ENCODE measurements at regions not wholly inside any gene's neighbourhood (a gene's known extent, or its start where the extent isn't known, plus 50 kb on each side); places are given as distances from the start of the nearest gene placed in this dataset.
A peak's percentile ranks its signal among the peaks of the same experiment; 100 is the strongest.
"Not testable (repeated sequence)": the region's sequence is repeated elsewhere in the genome, so short reads cannot be mapped to it uniquely, and the experiment has no call there.

GRCh38 chr4:112747036-112747435 is 110.1 kb downstream of the LARP7 start:
- Histone ChIP-seq H3K4me1 (ENCODE audit: control insufficient read depth, extremely low read depth, insufficient read depth, low read length) (no peaks in the 10 kb centered on the region), H2AFZ (ENCODE audit: control insufficient read depth, low read length) (no peak overlapping the region), H3K4me2 (ENCODE audit: control insufficient read depth, extremely low read depth, insufficient read depth, low read depth, low read length) (no peak overlapping the region), H3K27me3 (ENCODE audit: control insufficient read depth, extremely low read depth, insufficient read depth, low read length) (no peaks in the 10 kb centered on the region), H3K79me2 (ENCODE audit: control insufficient read depth, insufficient read depth, low read length) (no peaks in the 10 kb centered on the region), H3K9me1 (ENCODE audit: control insufficient read depth, extremely low read depth, insufficient read depth, low read length) (no peaks in the 10 kb centered on the region), H3K36me3 (ENCODE audit: control insufficient read depth in 2 of 2, extremely low read depth in 1 of 2, insufficient read depth in 2 of 2, low read length in 2 of 2) (no peaks in the 10 kb centered on the region), H3K27ac (ENCODE audit: control insufficient read depth, insufficient read depth, low read length) (no peak overlapping the region), H4K20me1 (ENCODE audit: control insufficient read depth, extremely low read depth, insufficient read depth, low read length) (no peaks in the 10 kb centered on the region), H3K9me3 (ENCODE audit: control insufficient read depth, low read depth, low read length) (no peaks in the 10 kb centered on the region), H3K4me3 (ENCODE audit: control insufficient read depth in 2 of 3, extremely low read depth in 1 of 3, insufficient read depth in 2 of 3, low read depth in 1 of 3, low read length in 3 of 3) (no peak overlapping the region), H3K9ac (ENCODE audit: control insufficient read depth, extremely low read depth, insufficient read depth, low read length) (no peak overlapping the region)
- FAIRE-seq (peak; percentile 43), DNase-seq (ENCODE audit: low read depth, low spot score) (no peak)
- TF ChIP-seq EZH2 (IDR thresholded peaks at IDR 0.05; ENCODE audit: low read length), result no peak
- TF ChIP-seq CTCF (optimal IDR thresholded peaks at IDR 0.05 in 1 of 3, IDR thresholded peaks at IDR 0.05 in 1 of 3, conservative IDR thresholded peaks at IDR 0.05 in 1 of 3; ENCODE audit: extremely low read depth in 1 of 3, insufficient read depth in 2 of 3, low read length in 3 of 3), result no peak
- dilution Hi-C loops (cut with MboI; ENCODE audit: extremely low pct_ligation_motif_present, low sequenced_read_pairs), result no loop called here

GRCh38 chr4:112748352-112748878 is 111.5 kb downstream of the LARP7 start:
- Histone ChIP-seq H3K27me3 (ENCODE audit: control insufficient read depth, extremely low read depth, insufficient read depth, low read length) (no peaks in the 10 kb centered on the region), H3K4me2 (ENCODE audit: control insufficient read depth, extremely low read depth, insufficient read depth, low read depth, low read length) (no peak overlapping the region), H3K36me3 (ENCODE audit: control insufficient read depth in 2 of 2, extremely low read depth in 1 of 2, insufficient read depth in 2 of 2, low read length in 2 of 2) (no peaks in the 10 kb centered on the region), H3K4me3 (ENCODE audit: control insufficient read depth in 2 of 3, extremely low read depth in 1 of 3, insufficient read depth in 2 of 3, low read depth in 1 of 3, low read length in 3 of 3) (no peak overlapping the region), H3K9ac (ENCODE audit: control insufficient read depth, extremely low read depth, insufficient read depth, low read length) (no peak overlapping the region), H3K27ac (ENCODE audit: control insufficient read depth, insufficient read depth, low read length) (no peak overlapping the region), H3K79me2 (ENCODE audit: control insufficient read depth, insufficient read depth, low read length) (no peaks in the 10 kb centered on the region), H4K20me1 (ENCODE audit: control insufficient read depth, extremely low read depth, insufficient read depth, low read length) (no peaks in the 10 kb centered on the region), H3K9me3 (ENCODE audit: control insufficient read depth, low read depth, low read length) (no peaks in the 10 kb centered on the region), H2AFZ (ENCODE audit: control insufficient read depth, low read length) (no peak overlapping the region), H3K9me1 (ENCODE audit: control insufficient read depth, extremely low read depth, insufficient read depth, low read length) (no peaks in the 10 kb centered on the region), H3K4me1 (ENCODE audit: control insufficient read depth, extremely low read depth, insufficient read depth, low read length) (no peaks in the 10 kb centered on the region)
- no peak for TF ChIP-seq CTCF (optimal IDR thresholded peaks at IDR 0.05 in 1 of 3, IDR thresholded peaks at IDR 0.05 in 1 of 3, conservative IDR thresholded peaks at IDR 0.05 in 1 of 3; ENCODE audit: extremely low read depth in 1 of 3, insufficient read depth in 2 of 3, low read length in 3 of 3)
- TF ChIP-seq EZH2 (IDR thresholded peaks at IDR 0.05; ENCODE audit: low read length), result no peak
- dilution Hi-C loops (cut with MboI; ENCODE audit: extremely low pct_ligation_motif_present, low sequenced_read_pairs), result no loop called here
- FAIRE-seq (no peak), DNase-seq (ENCODE audit: low read depth, low spot score) (no peak)

GRCh38 chr4:112750749-112751148 is 113.8 kb downstream of the LARP7 start:
- DNase-seq (ENCODE audit: low read depth, low spot score); H3K27me3 ChIP-seq (ENCODE audit: control insufficient read depth, extremely low read depth, insufficient read depth, low read length); H3K4me3 ChIP-seq (ENCODE audit: control insufficient read depth in 2 of 3, extremely low read depth in 1 of 3, insufficient read depth in 2 of 3, low read depth in 1 of 3, low read length in 3 of 3); H2AFZ ChIP-seq (ENCODE audit: control insufficient read depth, low read length); H3K9me3 ChIP-seq (ENCODE audit: control insufficient read depth, low read depth, low read length); H3K36me3 ChIP-seq (ENCODE audit: control insufficient read depth in 2 of 2, extremely low read depth in 1 of 2, insufficient read depth in 2 of 2, low read length in 2 of 2); H3K9ac ChIP-seq (ENCODE audit: control insufficient read depth, extremely low read depth, insufficient read depth, low read length); H3K9me1 ChIP-seq (ENCODE audit: control insufficient read depth, extremely low read depth, insufficient read depth, low read length); H3K4me2 ChIP-seq (ENCODE audit: control insufficient read depth, extremely low read depth, insufficient read depth, low read depth, low read length); H3K79me2 ChIP-seq (ENCODE audit: control insufficient read depth, insufficient read depth, low read length); dilution Hi-C loops (cut with MboI; ENCODE audit: extremely low pct_ligation_motif_present, low sequenced_read_pairs); FAIRE-seq; H4K20me1 ChIP-seq (ENCODE audit: control insufficient read depth, extremely low read depth, insufficient read depth, low read length); H3K27ac ChIP-seq (ENCODE audit: control insufficient read depth, insufficient read depth, low read length); H3K4me1 ChIP-seq (ENCODE audit: control insufficient read depth, extremely low read depth, insufficient read depth, low read length): not testable (repeated sequence)

Data from keratinocyte (primary cell).